CD4-positive, alpha-beta T cell treated with Interleukin-4 for 1 hour (primary cell): ENCODE measurements at regions not wholly inside any gene's neighbourhood (a gene's known extent, or its start where the extent isn't known, plus 50 kb on each side); places are given as distances from the start of the nearest gene placed in this dataset.

Experiments
- DNase-seq, 2 donors: peaks; one replicate each; pipeline ENCODE4 v3.0.0-alpha.2; 2020 to 2022

DNA sequence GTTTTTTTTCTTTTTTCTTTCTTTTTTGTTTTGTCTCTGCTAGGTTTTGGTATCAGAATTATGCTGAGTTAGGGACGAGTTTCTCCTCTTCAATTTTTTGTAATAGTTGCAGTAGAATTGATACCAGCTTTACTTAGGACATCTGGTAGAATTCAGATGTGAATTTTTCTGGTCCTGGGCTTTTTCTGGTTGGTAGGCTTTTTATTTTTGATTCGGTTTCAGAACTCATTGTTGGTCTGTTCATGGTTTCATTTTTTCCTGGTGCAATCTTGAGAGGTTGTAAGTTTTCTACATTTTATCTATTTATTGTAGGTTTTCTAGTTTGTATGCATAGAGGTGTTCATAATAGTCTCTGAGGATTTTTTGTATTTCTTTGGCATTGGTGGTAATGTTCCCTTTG is 498.1 kb upstream of the CPEB2 start:
- no peak for DNase-seq

DNA sequence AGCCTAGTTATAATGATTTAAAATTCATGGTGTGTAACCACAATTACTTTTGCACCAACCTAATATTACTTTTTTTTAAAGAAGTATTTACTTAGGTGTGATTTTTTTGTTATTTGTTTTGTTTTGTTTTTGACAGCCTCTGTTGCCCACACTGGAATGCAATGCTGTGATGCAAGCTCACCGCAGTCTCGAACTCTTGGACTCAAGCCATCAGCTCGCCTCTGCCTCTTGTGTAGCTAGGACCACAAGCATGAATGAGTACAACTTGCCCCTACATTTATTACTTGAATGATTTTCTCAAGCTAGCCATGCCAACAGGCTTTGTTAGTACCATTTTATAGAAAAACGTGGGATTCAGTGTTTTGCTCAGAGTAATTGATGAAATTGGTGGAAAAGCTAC is 488.8 kb upstream of the CPEB2 start:
- no peak for DNase-seq

DNA sequence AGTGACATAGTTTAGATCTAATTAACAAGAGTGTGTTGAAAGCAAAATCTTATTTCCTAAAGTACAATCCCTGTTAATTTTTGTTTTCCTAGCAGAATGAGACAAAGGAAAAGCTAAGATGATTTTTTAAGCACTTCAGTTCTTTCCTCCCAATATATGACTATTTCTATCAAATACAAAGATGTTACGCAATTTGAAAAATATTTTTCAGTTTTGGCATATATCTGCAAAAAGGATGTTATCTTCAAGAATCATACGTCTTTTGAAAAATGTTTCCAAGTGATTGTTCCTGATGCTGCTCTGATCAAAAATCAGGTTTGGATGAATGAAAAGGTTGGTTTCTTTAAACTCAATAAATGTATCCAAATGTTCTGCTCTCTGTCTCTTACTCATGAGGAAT is 486.7 kb upstream of the CPEB2 start:
- DNase-seq, result no peak

DNA sequence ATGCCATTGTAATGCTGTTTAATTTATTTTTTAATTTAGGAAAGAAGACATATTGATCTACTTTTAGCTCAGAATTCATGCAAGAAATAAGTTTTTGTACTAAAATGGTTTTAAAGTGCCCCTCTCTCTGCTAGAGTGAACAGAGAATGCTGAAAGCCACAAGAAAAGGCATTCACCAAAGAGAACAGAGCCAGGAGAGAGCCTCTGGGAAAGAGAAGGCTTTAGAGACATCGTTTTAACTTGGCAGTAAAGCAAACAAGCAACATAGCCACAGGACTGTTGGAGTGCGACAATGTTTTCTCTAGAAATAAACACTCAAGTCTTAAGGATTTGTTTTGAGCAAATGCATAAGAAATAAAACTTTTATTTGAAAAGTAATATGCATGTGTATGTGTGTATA is 484.1 kb upstream of the CPEB2 start:
- no peak for DNase-seq

DNA sequence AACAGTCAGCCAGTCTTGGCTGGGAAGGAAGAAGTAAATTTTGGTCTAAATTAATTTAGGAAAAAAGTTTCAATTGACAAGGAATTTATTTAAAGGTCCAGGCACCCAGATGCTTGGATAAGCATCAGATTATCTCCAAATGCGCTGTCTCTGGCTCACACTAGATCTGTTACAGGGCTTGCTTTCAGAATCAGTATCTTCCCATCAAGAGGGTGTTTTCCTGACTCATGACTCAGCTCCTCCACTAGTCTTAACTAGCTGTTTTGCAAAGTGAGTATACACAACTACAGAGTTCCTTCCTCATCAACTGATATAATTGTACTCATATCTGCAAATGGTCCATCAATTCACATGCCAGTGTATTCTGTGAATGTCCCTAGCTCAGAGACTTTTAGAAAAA is 482.1 kb upstream of the CPEB2 start:
- no peak for DNase-seq

DNA sequence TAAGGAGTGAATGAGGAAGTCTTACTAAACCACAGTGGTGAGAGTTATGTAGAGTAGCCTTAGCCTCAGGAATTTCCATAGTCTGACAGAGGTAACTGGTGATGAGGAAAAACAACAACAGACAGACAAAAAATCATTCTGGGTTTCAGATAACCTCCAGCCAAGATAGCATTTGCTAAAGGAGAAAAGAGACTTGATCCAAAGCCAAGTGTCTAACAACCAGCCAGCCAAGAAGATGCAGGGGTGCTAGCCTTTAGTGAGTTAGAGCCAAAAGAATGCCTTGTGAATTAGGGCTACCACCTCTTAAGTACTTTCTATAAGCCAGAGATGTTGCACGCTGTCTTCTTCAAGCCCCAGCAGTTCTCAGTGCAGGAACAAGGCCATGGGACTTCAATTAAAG is 478.0 kb upstream of the CPEB2 start:
- DNase-seq, result no peak

DNA sequence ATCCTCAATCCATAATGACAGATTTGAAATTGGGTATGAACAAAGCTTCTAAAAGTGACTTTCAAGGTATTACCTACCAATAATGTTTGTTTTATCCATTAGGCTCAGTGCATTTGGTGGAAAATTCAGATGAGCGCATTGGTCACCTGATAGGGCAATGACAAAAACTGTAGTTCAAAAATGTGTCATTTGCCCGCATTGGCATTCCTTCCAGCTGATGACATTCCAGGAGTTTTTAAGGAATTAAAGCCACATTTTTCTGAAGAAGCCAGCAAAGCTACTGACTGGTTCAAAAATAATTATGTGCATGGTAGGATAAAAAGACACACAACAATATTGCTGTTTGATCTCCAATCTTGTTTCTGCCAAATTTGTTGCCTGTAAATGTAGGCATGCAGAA is 473.4 kb upstream of the CPEB2 start:
- no peak for DNase-seq

DNA sequence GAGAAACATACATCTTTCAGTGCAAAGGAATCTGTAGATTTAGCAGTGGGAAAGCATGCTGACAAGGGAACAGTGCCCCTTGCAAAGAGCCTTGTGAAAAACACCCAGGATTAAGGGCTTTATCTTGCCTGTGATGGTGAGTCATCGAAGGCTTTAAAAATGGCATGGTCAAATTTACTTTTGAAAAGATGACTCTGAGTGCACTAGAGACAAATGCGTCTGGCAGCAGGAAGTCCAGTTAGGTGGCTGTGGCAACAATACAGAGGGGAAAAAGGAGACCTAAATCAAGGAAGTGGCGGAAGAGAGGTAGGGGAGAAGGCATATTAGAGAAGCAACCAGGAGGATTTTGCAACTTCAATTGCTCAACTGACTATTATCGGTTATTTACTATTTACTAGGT is 472.6 kb upstream of the CPEB2 start:
- DNase-seq, result no peak

DNA sequence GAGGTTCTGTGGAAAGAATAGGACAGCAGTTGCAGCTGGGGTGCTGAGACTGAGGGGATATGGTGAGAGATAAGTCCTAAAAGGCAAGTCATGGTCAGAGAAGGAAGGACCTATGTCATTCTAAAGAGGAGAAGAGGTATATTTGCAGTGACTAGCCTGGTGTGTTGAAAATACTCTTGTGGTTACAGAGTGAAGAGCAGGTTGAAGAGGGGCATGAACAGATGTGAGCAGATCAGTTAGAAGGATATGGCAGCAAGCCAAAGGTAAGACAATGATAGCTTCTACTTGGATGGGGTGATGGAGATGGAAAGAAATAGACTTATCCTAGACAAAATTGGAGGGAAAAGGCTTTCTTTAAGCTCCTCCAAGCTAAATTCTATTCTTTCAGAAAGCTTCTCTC is 469.8 kb upstream of the CPEB2 start:
- no peak for DNase-seq

DNA sequence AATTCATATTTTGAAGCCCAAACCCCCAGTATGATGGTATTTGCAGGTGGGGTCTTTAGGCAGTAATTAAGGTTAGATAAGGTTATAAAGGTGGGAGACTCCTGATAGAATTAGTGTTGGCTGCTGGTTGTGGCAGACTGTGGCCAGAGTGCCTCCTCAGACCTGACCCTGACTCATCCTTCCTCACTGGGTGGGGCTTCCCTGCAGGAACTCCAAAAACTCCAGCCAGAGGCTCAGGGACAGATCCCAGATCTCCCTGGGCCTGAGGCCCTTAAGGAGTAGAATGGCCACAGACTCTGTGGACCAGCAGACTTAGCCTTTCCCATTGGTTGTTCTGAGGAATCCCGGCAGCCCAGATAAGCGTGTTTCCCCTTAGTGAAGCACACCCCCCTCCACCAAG is 463.0 kb upstream of the CPEB2 start:
- no peak for DNase-seq

DNA sequence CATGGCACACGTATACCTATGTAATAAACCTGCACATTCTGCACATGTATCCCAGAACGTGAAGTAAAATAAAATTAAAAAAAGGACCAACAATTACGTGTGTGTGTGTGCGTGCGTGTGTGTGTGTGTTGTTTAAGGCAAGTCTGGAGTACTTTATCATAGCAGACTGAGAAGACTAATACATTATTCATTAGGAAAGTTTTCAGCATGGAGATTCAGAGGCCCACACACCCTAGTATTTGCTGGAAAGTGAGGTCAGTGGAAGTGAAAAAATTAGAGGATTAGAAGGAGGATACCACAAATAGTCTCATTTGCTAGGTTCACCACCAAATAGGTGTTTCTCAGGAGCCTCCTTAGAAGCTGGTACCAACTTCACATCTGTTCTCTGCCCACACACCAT is 457.1 kb upstream of the CPEB2 start:
- DNase-seq, result no peak

DNA sequence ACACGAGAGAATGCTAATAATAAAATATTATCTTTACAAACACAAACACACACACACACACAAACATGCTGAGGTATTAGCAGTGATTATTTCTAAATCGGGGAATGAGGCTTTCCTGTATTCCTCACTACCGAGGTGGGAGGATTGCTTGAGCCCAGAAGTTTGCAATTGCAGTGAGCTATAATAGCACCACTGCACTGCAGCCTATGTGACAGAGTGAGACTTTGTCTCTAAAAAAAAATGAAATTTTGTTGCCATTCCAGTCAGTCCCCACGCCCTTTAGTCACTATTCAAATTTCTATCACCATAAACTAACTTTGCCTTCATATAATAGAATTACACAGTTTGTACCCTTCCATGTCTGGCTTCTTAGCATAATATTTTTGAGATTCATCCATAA is 456.5 kb upstream of the CPEB2 start:
- DNase-seq, result no peak

DNA sequence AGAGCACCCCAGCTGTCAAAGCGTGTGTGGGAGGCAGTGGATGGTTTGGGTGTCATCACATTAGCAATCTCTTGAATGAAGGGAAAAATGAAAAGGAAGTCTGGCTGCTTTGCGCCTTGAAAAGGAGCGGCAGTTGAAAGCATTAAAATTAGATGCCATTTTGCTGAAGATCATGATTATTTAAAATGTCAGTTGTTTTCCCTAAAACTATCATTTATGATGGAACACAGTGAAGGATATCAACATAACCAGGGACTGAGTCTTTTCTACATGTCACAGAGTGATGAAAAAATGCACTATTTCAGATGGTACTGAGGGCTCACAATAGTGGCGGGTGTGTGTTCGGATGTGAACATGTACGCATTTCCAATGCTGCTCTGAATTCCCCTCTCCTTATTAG is 450.2 kb upstream of the CPEB2 start:
- DNase-seq, result no peak

DNA sequence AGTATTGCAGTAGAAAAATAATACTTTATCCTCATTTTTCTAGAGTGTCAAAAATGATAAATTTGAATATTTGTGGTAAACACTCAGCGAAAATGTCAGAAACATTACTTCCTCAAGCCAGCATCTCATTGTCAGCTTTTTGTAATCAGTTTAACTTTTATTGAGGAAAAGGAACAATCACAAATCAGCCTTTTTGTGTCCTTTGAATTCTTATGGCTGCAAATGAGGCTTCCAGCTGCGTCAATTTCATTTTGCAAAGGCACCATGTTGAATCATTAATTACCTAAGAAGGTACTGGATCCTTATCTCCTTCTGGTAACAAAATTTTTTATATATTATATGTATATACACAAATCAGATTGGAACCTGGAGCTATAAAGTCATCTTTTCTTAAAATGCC is 442.6 kb upstream of the CPEB2 start:
- no peak for DNase-seq

DNA sequence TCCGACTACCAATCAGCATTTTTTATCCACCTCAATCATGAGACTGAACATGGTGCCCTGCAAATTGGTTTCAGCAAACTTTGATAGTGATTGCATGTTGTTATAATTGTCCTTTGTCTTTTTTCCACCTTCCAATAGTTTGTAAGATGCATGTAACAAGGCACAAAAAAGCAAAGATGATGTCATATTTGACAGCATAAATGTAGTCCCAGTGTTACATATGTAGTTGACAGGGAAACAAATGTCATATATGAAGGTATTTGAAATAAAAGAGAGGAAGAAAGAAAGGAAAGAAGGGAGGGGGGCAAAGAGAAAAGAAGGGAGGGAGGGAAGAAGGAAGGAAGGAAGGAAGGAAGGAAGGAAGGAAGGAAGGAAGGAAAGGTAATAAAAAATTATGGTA is 441.7 kb upstream of the CPEB2 start:
- DNase-seq, result no peak

DNA sequence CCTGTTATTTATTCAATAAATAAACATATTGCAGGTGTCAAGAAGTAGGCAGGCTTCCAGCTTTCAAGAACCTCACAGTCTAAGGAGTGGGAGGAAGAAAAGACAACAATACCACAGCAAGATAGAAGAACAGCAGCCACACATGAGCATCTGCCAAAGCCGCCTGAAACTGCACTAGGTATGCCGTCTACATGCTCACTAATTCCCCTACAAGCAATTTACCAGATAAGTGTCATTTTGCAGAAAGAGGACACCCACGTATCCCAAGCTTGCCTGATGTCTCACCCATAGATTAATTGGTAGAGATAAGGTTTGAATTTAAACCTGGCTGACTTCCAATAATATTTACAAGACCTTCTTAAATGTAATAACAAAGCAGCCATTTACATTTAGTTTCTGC is 439.4 kb upstream of the CPEB2 start:
- DNase-seq, result no peak

DNA sequence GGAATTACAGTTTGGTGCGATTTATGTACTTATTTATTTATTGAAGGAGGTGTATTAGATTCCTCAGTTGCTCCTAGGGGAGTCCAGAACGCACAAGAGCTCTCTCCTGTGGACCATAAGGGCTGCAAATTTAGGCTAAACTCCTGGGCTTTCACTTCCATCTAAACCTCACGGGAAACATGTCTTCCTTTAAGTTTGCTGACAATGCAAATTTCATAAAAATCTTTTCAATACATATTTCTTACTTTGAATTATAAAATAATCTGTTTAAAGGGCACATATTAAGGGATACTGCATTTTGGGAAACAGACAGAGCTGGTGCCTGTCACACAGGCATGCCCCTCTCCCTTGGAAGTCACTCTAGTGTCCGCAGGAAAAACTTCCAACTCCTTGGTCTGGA is 438.0 kb upstream of the CPEB2 start:
- DNase-seq, result no peak

DNA sequence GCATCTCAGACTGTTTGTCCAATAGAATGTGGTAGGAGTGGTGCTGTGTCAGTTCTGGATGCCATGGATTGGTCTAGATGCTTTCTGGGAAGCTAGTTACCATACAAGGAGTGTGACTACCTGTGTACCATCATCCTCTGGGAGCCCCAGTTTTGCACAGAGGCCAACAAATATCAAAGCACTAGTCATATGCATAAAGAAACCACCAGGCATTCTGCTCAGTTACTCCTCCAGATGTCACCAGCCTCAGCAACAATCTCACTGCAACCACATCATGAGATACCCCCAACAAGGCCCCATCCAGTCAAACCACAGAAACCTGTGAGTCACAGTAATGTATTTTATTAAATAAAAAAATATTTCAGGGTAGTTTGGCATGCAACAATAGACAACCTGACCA is 435.8 kb upstream of the CPEB2 start:
- DNase-seq, result no peak

DNA sequence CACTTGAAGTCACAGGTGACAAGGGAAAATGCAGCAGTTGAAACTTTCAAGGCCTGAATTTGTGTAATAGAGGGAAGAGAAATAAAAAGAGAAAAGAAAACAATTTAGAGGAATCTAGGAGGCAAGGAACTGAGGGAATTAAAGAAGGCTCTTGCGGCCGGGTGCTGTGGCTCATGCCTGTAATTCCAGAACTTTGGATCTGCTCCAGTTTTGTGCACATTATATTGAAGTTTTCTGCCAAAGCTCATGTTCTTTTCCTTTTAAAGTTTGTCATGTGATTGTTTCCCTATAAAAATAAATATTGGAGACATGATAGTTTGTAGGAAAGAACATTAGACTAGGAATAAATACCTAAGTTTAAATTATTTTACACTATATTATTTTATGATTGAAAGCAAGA is 433.9 kb upstream of the CPEB2 start:
- no peak for DNase-seq

DNA sequence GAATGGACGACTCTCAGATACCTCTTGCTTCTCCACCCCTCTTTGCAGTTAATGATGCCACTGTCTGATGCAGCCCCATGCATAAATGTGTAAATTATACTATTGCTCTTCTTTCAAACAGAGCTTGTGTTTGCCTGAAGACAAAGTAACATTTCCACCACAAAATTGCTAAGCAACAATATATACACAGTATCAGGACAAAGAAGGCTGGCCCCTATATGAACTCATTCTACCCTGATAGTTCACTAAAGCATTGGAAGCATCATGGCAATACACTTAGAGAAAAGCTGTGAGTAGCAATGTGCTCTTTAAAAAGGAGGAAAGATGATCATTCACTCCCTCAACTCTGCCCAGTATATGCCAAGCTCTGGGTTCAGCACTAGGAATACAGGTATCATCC is 427.0 kb upstream of the CPEB2 start:
- DNase-seq, result no peak

DNA sequence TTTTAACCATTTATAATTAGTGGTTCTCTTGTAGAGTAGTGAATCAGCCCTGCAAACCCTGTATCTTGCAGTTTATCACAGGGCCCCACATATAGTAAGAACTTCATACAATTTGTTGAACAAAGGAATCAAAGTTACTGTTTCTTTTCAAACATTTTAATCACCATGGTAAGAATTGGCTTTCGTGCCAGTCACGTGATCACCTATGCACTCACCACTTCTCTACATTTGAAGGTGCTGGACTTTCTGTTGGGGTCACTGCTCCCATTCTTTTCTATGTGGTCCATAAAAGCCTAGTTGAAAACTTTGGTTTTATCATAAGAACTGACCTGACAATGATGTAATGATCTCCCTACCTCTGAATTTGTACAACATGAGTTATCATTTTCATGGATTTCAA is 426.4 kb upstream of the CPEB2 start:
- DNase-seq, result no peak

DNA sequence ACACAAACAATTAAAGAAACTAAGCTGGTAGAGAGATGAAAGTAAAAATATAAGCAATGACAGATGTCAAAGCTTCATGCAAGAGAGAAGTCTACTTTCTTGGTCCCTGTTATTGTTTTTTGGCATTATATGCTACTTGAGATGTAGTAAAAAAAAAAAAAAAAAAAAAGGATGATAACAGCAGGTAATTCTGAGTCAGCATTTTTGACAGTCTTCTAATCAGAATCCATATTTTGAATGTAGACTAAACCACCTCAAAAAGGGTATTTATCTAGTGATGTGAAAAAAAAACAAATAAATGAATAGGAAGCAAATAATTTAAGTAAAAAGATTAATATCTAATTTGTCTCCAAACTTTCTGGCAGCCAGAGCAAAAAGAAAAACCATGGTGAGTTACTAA is 422.2 kb upstream of the CPEB2 start:
- DNase-seq, result no peak

DNA sequence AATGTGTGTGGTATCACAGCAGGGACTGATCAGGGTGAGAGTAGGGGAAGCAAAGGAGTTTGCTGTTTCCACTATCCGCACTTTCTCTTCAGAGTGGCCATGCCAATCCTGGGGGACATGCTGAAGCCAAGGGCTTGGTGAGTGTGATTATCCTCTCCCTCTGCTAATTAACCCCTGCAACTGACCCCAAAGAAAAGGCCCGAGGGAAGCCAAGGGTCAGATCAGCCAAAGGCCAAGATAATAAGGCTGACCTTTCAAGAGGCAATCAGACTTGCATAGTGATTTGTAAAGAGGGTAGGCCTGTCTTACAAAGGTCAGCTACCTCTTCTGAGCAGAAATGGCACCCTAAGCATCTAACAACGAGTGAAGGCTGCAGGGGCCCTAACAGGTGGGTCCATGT is 420.5 kb upstream of the CPEB2 start:
- DNase-seq, result no peak

DNA sequence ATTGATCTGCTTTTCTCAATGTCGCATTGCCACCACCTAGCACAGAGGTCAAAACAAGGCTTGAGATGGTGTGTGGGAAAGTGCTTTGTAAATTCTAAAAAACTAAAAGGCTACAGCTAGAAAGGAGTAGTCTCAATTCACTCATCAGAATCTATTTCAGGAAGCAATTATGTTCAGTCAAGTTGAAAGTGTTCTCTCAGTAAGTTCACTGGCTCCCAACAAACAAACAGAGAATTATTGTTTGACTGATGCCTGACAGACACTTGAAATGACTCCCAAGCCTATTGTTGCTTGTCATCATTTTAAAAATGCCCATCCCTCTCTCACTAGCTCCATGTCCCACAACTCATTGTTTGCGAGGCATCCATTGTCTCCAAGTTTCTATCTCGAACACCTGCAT is 419.6 kb upstream of the CPEB2 start:
- DNase-seq, result no peak

DNA sequence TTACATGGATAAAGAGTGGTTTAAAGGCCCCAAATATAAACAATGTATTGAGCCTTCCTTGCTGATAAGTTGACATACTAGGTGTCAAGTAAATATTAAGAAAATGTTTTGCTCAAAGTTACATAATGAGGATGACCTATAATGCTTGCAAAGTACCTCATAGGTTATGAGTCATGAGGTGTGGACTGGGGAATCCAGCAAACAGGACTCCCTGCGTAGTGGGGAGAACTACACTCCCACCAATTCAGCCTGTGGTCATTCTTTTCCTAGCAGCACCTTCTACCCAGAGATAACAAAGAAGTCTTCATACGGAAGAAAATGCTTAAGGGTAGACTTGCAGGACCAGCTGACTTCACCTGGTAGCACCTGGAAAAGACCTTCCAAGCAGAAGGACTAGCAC is 418.9 kb upstream of the CPEB2 start:
- DNase-seq, result no peak

DNA sequence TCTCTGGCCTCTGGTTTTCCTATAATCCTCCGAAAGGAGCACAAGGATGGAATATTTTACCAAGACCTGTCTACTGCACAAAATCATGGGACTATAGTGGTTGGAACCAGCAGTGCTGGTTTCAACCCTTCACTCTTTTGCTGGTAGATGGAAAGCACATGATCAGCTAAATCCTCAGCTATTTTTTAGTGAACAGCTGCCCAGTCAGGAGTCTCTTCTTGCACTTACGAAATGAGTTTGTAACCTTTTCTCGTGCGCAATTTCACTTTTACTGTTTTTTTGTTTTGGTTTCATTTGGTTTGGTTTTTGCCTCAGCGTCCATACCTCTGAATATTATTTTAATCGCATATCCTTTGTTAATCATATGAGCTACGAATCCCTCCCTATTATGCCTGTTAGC is 418.5 kb upstream of the CPEB2 start:
- no peak for DNase-seq

DNA sequence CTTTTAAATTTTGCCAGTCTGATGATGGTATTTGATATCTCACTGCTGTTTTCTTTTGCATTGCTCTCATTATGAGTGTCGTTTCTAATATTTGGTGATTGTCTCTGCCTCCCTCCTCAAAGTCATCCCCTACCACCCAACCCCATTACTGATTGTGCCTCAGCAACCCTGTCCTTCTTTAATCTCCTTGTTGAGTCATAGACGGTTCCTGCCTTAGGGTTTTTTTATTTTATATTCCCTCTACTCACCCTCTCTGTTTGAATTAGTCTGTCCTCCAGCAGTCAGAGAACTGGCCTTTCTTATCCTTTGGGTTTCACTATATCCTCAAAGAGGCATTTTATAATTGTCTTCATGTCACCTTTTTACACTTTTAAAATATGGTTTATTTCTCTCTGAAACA is 409.3 kb upstream of the CPEB2 start:
- no peak for DNase-seq
